ENCODE measurements at regions not wholly inside any gene's neighbourhood (a gene's known extent, or its start where the extent isn't known, plus 50 kb on each side); places are given as distances from the start of the nearest gene placed in this dataset.

- Mint-ChIP-seq H3K9me3 (ENCODE audit: unreplicated experiment) (no peaks in the 10 kb centered on the region), H3K4me3 (ENCODE audit: unreplicated experiment) (no peak overlapping the region), H3K27me3 (ENCODE audit: unreplicated experiment) (peaks cover 2% of the 10 kb centered on the region), H3K36me3 (ENCODE audit: unreplicated experiment) (no peaks in the 10 kb centered on the region), H3K4me1 (ENCODE audit: unreplicated experiment) (no peaks in the 10 kb centered on the region), H3K27ac (ENCODE audit: unreplicated experiment) (no peak overlapping the region)
- no peak for DNase-seq (ENCODE audit: extremely low spot score, unreplicated experiment)
- no peak for TF ChIP-seq CTCF (IDR thresholded peaks at IDR 0.05)
Measured at GRCh38 chr12:93152617-93153016, 223.5 kb upstream of the EEA1 start.

GRCh38 chr12:93153321-93153720 lies 224.2 kb upstream of the EEA1 start:
- no peak for TF ChIP-seq CTCF (IDR thresholded peaks at IDR 0.05)
- Mint-ChIP-seq H3K4me3 (ENCODE audit: unreplicated experiment) (no peak overlapping the region), H3K9me3 (ENCODE audit: unreplicated experiment) (peaks cover 3% of the 10 kb centered on the region), H3K27me3 (ENCODE audit: unreplicated experiment) (peaks cover 2% of the 10 kb centered on the region), H3K36me3 (ENCODE audit: unreplicated experiment) (peaks cover 3% of the 10 kb centered on the region), H3K4me1 (ENCODE audit: unreplicated experiment) (no peaks in the 10 kb centered on the region), H3K27ac (ENCODE audit: unreplicated experiment) (no peak overlapping the region)
- DNase-seq (ENCODE audit: extremely low spot score, unreplicated experiment), result no peak

- Mint-ChIP-seq H3K27ac (ENCODE audit: unreplicated experiment) (no peak overlapping the region), H3K36me3 (ENCODE audit: unreplicated experiment) (peaks cover 3% of the 10 kb centered on the region), H3K4me3 (ENCODE audit: unreplicated experiment) (no peak overlapping the region), H3K4me1 (ENCODE audit: unreplicated experiment) (no peaks in the 10 kb centered on the region), H3K9me3 (ENCODE audit: unreplicated experiment) (peaks cover 3% of the 10 kb centered on the region), H3K27me3 (ENCODE audit: unreplicated experiment) (peaks cover 2% of the 10 kb centered on the region)
- no peak for DNase-seq (ENCODE audit: extremely low spot score, unreplicated experiment)
- TF ChIP-seq CTCF (IDR thresholded peaks at IDR 0.05), result no peak
Measured at GRCh38 chr12:93154096-93154728, 223.5 kb upstream of the NUDT4 start.

- H3K27me3 Mint-ChIP-seq (ENCODE audit: unreplicated experiment), result peaks cover 2% of the 10 kb centered on the region
- no peak overlapping the region for H3K4me3 Mint-ChIP-seq (ENCODE audit: unreplicated experiment)
- H3K4me1 Mint-ChIP-seq (ENCODE audit: unreplicated experiment), result no peaks in the 10 kb centered on the region
- peaks cover 3% of the 10 kb centered on the region for H3K9me3 Mint-ChIP-seq (ENCODE audit: unreplicated experiment)
- TF ChIP-seq CTCF (IDR thresholded peaks at IDR 0.05), result no peak
- H3K36me3 Mint-ChIP-seq (ENCODE audit: unreplicated experiment), result peaks cover 3% of the 10 kb centered on the region
- no peak overlapping the region for H3K27ac Mint-ChIP-seq (ENCODE audit: unreplicated experiment)
- no peak for DNase-seq (ENCODE audit: extremely low spot score, unreplicated experiment)
Measured at GRCh38 chr12:93154753-93155480, 222.8 kb upstream of the NUDT4 start.

GRCh38 chr12:93156086-93156716 lies 221.5 kb upstream of the NUDT4 start:
- peaks cover 3% of the 10 kb centered on the region for H3K9me3 Mint-ChIP-seq (ENCODE audit: unreplicated experiment)
- no peak overlapping the region for H3K4me3 Mint-ChIP-seq (ENCODE audit: unreplicated experiment)
- no peak overlapping the region for H3K27ac Mint-ChIP-seq (ENCODE audit: unreplicated experiment)
- TF ChIP-seq CTCF (IDR thresholded peaks at IDR 0.05), result no peak
- no peaks in the 10 kb centered on the region for H3K4me1 Mint-ChIP-seq (ENCODE audit: unreplicated experiment)
- no peak for DNase-seq (ENCODE audit: extremely low spot score, unreplicated experiment)
- H3K27me3 Mint-ChIP-seq (ENCODE audit: unreplicated experiment), result peaks cover 2% of the 10 kb centered on the region
- H3K36me3 Mint-ChIP-seq (ENCODE audit: unreplicated experiment), result peaks cover 3% of the 10 kb centered on the region
